Chondrocyte (in vitro differentiated cells): ENCODE measurements at regions not wholly inside any gene's neighbourhood (a gene's known extent, or its start where the extent isn't known, plus 50 kb on each side); places are given as distances from the start of the nearest gene placed in this dataset.

Experiments used
- DNase-seq: peaks from one replicate; pipeline ENCODE4 v3.0.0; 2021; ENCODE audit warnings: mixed read lengths, low spot score
- H3K27ac Mint-ChIP-seq: one replicate; pipeline ENCODE4 v1.8.0; 2021; ENCODE audit warnings: mild to moderate bottlenecking, moderate library complexity, mixed read lengths; ENCODE audit not compliant: unreplicated experiment
- H3K27me3 Mint-ChIP-seq: 2 replicates; pipeline ENCODE4 v1.8.0; 2021; ENCODE audit warnings: low read depth, mixed read lengths
- H3K36me3 Mint-ChIP-seq: 2 replicates; pipeline ENCODE4 v1.8.0; 2021; ENCODE audit warnings: low read depth, mixed read lengths
- H3K4me1 Mint-ChIP-seq: 2 replicates; pipeline ENCODE4 v1.8.0; 2021; ENCODE audit warnings: low read depth, mild to moderate bottlenecking, mixed read lengths
- H3K4me3 Mint-ChIP-seq: one replicate; pipeline ENCODE4 v1.8.0; 2021; ENCODE audit warnings: mild to moderate bottlenecking, moderate library complexity, mixed read lengths; ENCODE audit not compliant: unreplicated experiment
- H3K9me3 Mint-ChIP-seq: 2 replicates; pipeline ENCODE4 v1.8.0; 2021; ENCODE audit warnings: low read depth, mixed read lengths
- TF ChIP-seq, protein P1 (sequence below): fragments of 200-600 bp; sonication (generic); IDR thresholded peaks from 2 replicates; pipeline ENCODE4 v1.5.0; 2021; ENCODE audit warnings: antibody characterized with exemption, mild to moderate bottlenecking, moderate library complexity

DNA sequence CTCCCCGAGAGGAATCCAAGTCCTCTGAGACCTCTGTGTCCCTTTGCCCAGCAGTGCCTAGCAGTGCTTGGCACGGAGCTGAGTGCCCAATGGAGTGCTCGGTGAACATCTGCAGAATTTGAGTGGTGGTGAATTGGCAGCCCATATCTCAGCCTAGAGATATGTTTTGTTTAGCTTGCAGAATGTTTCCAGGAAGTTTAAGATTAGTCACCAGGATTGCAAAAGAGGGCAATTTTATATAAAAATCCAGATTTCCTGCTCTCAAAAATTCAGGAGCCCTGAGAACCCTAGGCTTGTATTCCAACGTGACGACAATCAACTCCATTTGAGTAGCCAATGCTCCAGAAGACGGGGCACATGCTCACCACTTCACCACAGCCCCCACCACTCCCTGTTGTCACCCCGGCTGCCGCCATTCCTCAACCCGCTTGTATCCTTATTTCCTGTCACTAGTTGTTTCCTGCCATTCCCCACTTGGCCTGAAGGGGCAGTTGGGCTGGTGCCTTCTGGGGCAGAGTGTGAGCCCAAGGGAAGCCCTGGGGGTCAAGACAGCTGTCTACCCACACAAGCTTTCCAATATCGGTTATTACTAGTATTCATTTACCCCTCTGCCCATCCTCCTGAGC, 116.9 kb downstream of the EFNB1 start:
- H3K9me3 Mint-ChIP-seq = no peaks in the 10 kb centered on the region
- no peaks in the 10 kb centered on the region for H3K27me3 Mint-ChIP-seq
- no peak overlapping the region for H3K4me3 Mint-ChIP-seq
- DNase-seq = no peak
- TF ChIP-seq, protein P1, sequence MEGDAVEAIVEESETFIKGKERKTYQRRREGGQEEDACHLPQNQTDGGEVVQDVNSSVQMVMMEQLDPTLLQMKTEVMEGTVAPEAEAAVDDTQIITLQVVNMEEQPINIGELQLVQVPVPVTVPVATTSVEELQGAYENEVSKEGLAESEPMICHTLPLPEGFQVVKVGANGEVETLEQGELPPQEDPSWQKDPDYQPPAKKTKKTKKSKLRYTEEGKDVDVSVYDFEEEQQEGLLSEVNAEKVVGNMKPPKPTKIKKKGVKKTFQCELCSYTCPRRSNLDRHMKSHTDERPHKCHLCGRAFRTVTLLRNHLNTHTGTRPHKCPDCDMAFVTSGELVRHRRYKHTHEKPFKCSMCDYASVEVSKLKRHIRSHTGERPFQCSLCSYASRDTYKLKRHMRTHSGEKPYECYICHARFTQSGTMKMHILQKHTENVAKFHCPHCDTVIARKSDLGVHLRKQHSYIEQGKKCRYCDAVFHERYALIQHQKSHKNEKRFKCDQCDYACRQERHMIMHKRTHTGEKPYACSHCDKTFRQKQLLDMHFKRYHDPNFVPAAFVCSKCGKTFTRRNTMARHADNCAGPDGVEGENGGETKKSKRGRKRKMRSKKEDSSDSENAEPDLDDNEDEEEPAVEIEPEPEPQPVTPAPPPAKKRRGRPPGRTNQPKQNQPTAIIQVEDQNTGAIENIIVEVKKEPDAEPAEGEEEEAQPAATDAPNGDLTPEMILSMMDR = peak; percentile 66
- no peaks in the 10 kb centered on the region for H3K36me3 Mint-ChIP-seq
- peaks cover 21% of the 10 kb centered on the region for H3K4me1 Mint-ChIP-seq
- H3K27ac Mint-ChIP-seq = peak overlapping the region; percentile 74

DNA sequence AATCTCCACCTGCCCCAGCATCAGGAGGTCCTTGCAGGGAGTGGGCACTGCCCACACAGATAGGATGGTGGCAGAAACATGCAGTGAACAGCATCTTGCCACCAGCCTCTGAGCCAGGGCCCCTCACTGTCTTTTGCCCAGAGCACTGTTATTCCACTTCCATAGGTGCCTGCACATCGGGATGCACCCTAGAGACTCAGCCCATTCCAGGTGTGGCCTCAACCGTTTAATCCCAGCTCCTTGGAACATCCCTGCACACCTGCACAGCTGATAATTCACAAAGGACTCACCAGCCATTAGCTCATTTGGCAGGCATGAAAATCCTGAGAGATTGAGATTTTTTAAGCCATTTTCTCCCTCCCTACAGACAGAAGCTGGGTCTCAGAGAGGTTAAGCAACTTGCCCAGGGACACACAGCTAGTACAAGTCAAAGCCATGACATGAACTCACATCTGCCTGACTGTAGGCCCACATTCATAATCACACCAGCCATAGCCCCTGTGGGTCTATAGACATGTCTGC, 116.3 kb downstream of the EFNB1 start:
- no peak for DNase-seq
- Mint-ChIP-seq H3K27me3 (no peaks in the 10 kb centered on the region), H3K4me1 (peaks cover 25% of the 10 kb centered on the region), H3K27ac (peak overlapping the region; percentile 13), H3K4me3 (no peak overlapping the region), H3K9me3 (no peaks in the 10 kb centered on the region), H3K36me3 (no peaks in the 10 kb centered on the region)
- TF ChIP-seq, protein P1 = no peak

DNA sequence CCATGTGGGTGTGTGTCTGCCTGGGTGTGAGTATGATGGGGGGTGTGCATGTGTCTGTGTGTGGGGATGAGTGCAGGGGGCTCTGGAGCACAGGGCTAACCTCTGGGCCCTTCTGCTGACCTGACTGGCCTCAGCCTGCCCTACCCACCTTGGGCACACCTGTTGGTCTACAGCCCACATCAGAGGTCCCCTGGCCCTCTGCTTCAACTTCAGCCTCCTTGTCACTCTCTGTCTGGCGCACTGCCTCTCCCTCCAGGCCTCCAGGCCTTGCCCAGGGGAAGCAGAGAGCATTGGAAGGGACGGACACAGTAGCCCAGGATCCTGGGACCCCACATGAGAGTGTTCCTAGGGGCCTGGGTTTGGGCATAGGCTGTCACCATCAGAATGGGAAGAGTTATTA, 115.4 kb downstream of the EFNB1 start:
- TF ChIP-seq, protein P1 = no peak
- Mint-ChIP-seq H3K27ac (no peak overlapping the region), H3K36me3 (no peaks in the 10 kb centered on the region), H3K4me3 (no peak overlapping the region), H3K4me1 (peaks cover 27% of the 10 kb centered on the region), H3K9me3 (no peaks in the 10 kb centered on the region), H3K27me3 (no peaks in the 10 kb centered on the region)
- no peak for DNase-seq

DNA sequence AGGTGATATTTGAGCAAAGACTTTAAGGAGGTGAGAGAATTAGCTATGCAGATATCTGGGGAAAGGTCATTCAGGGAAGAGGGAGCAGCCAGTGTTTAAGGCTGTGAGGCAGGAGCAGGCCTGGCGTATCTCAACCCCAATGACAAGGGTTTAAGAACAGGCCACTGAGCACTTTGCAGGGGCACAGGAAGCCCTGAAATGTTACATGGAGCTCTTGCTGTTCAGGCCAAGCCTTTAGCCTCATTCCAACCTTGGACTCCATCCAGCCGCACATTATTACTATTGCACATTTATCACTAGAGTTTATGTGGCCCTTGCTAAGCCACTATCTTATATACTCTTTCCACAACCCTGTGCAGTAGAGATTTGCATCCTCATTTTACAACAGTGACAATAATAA, 114.0 kb downstream of the EFNB1 start:
- TF ChIP-seq, protein P1 = no peak

DNA sequence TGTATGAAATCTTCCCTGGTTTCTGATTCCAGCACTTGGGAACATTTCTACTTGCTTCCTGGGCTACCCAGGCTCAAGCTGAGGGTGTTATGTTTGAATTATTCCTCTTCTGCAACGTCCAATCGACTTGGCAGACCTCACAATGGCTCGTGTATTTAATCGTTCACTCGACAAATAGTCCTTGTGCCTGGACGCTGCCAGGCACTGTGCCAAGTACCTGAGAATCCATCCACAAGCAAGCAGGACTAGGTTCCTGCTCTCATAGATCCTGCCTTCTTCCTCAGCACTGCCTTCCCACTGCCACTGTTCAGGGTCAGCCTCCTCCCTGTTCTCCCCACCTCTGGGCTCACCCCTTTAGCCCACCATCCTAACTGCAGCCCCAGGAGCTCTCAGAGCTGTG, 113.3 kb downstream of the EFNB1 start:
- no peaks in the 10 kb centered on the region for H3K27me3 Mint-ChIP-seq
- no peak for DNase-seq
- TF ChIP-seq, protein P1 = no peak
- no peaks in the 10 kb centered on the region for H3K9me3 Mint-ChIP-seq
- no peaks in the 10 kb centered on the region for H3K36me3 Mint-ChIP-seq
- peaks cover 27% of the 10 kb centered on the region for H3K4me1 Mint-ChIP-seq
- H3K4me3 Mint-ChIP-seq = no peak overlapping the region
- peak overlapping the region; percentile 6 for H3K27ac Mint-ChIP-seq

More for the DNA sequence above, 114.0 kb downstream of the EFNB1 start:
- H3K36me3 Mint-ChIP-seq = no peaks in the 10 kb centered on the region
- H3K27ac Mint-ChIP-seq = no peak overlapping the region
- H3K4me3 Mint-ChIP-seq = no peak overlapping the region
- no peaks in the 10 kb centered on the region for H3K27me3 Mint-ChIP-seq
- peaks cover 27% of the 10 kb centered on the region for H3K4me1 Mint-ChIP-seq
- no peaks in the 10 kb centered on the region for H3K9me3 Mint-ChIP-seq
- DNase-seq = no peak
